ENCODE measurements at regions not wholly inside any gene's neighbourhood (a gene's known extent, or its start where the extent isn't known, plus 50 kb on each side); places are given as distances from the start of the nearest gene placed in this dataset.

DNA sequence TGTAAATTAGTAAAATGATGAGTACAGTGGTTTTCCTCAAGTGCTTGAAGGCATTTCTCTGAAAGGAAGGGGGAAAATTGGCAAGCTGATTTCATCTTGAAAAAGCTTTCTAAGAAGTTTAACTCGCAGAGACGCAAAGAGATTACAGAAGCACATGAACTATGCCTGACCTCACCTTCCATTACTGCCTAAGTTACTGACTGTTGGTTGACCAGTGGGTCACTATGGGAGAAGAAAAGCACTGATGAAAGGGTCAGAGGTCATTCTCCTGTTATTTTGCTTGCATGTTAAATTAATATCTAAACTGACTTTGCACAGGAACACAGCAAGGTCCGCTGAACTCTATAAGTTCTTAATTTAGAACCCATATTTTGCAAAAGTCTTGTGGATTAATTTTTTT, 225.6 kb downstream of the ARL4A start:
- H3K9me3 Mint-ChIP-seq = peaks cover 0 to 5% (median 0%) of the 10 kb centered on the region in 11 donors
- ChIA-PET POLR2A (no interaction called here), CTCF (no interaction called here)

DNA sequence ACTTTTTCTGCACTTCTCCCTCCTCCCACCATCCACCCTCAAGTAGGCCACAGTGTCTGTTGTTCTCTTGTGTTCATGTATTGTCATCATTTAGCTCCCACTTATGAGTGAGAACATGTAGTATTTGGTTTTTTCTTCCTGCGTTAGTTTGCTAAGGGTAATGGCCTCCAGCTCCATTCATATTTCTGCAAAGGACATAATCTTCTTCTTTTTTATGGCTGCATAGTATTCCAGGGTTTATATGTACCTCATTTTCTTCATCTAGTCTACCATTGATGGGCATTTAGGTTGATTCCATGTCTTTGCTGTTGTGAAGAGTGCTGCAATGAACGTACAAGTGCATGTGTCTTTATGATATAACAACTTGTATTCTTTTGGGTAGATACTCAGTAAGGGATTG, 230.4 kb downstream of the ARL4A start:
- DNase-seq (no peak), ATAC-seq (no peak)
- ChIA-PET POLR2A (no interaction called here), CTCF (no interaction called here)
- H3K4me3 ChIP-seq (ENCODE audit: low read length) = no peak overlapping the region
- no peak overlapping the region for H3K27ac Mint-ChIP-seq
- no peak overlapping the region for H3K4me3 Mint-ChIP-seq
- H3K4me1 ChIP-seq (ENCODE audit: control insufficient read depth in 2 of 2, insufficient read depth in 2 of 2, low read length in 2 of 2) = no peaks in the 10 kb centered on the region
- H3K9me3 ChIP-seq (ENCODE audit: control insufficient read depth in 2 of 3, low read length in 3 of 3) = no peaks in the 10 kb centered on the region
- H3K4me1 Mint-ChIP-seq = no peaks in the 10 kb centered on the region
- H3K36me3 Mint-ChIP-seq = no peaks in the 10 kb centered on the region
- intact Hi-C loops (cut with micrococcal nuclease) = no loop called here
- H3K9me3 Mint-ChIP-seq = peaks cover 0 to 5% (median 0%) of the 10 kb centered on the region in 11 donors
- no peaks in the 10 kb centered on the region for H3K36me3 ChIP-seq (ENCODE audit: control insufficient read depth in 2 of 3, insufficient read depth in 3 of 3, low read length in 3 of 3)
- peaks cover 2 to 19% (median 13%) of the 10 kb centered on the region in 5 donors for H3K27me3 Mint-ChIP-seq
- H3K27me3 ChIP-seq (ENCODE audit: control insufficient read depth in 2 of 2, insufficient read depth in 2 of 2, low read length in 2 of 2) = no peaks in the 10 kb centered on the region
- H3K27ac ChIP-seq (ENCODE audit: low read depth, low read length) = no peak overlapping the region

More for the DNA sequence above, 225.6 kb downstream of the ARL4A start:
- no peaks in the 10 kb centered on the region for H3K4me1 Mint-ChIP-seq
- H3K4me3 Mint-ChIP-seq = no peak overlapping the region
- intact Hi-C loops (cut with micrococcal nuclease) = no loop called here
- no peaks in the 10 kb centered on the region for H3K9me3 ChIP-seq (ENCODE audit: control insufficient read depth in 2 of 3, low read length in 3 of 3)
- H3K27ac ChIP-seq (ENCODE audit: low read depth, low read length) = no peak overlapping the region
- H3K27ac Mint-ChIP-seq = no peak overlapping the region
- no peaks in the 10 kb centered on the region for H3K4me1 ChIP-seq (ENCODE audit: control insufficient read depth in 2 of 2, insufficient read depth in 2 of 2, low read length in 2 of 2)
- no peak for ATAC-seq
- DNase-seq = no peak
- no peak overlapping the region for H3K4me3 ChIP-seq (ENCODE audit: low read length)
- H3K27me3 Mint-ChIP-seq = peaks cover 0 to 6% (median 4%) of the 10 kb centered on the region in 5 donors
- no peaks in the 10 kb centered on the region for H3K27me3 ChIP-seq (ENCODE audit: control insufficient read depth in 2 of 2, insufficient read depth in 2 of 2, low read length in 2 of 2)
- no peaks in the 10 kb centered on the region for H3K36me3 Mint-ChIP-seq
- H3K36me3 ChIP-seq (ENCODE audit: control insufficient read depth in 2 of 3, insufficient read depth in 3 of 3, low read length in 3 of 3) = no peaks in the 10 kb centered on the region

DNA sequence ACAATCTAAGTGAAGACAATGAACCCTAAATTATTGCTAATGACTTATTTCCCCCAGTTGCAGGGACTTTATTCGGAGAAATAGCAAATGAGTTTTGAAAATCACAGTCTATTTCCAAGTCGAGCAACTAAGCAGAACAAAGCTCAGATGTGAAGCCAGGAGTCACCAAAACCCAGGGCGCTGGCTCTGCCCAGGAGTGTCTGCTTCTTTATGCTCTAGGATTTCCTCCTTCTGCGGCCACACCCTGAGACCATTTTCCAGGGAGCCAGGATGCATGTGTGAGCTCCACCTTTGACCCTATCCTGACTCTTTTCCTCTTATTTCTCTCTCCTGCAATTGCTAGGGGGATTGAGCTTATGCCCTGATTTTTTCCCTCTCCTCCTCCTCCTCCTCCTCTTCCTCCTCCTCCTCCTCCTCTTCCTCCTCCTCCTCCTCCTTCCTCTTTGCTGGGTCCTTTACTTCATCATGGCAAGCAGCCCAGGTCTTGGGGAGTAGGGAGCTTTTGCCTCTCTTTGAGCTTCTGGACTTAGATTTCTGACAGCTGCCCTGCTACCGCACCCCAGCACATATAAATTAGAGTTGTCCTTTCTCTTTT, 234.4 kb downstream of the ARL4A start:
- Histone ChIP-seq H3K27ac (ENCODE audit: low read depth, low read length) (no peak overlapping the region), H3K9me3 (ENCODE audit: control insufficient read depth in 2 of 3, low read length in 3 of 3) (no peaks in the 10 kb centered on the region), H3K36me3 (ENCODE audit: control insufficient read depth in 2 of 3, insufficient read depth in 3 of 3, low read length in 3 of 3) (no peaks in the 10 kb centered on the region), H3K27me3 (ENCODE audit: control insufficient read depth in 2 of 2, insufficient read depth in 2 of 2, low read length in 2 of 2) (no peaks in the 10 kb centered on the region), H3K4me3 (ENCODE audit: low read length) (no peak overlapping the region), H3K4me1 (ENCODE audit: control insufficient read depth in 2 of 2, insufficient read depth in 2 of 2, low read length in 2 of 2) (no peaks in the 10 kb centered on the region)
- Mint-ChIP-seq H3K27ac (no peak overlapping the region), H3K36me3 (no peaks in the 10 kb centered on the region), H3K27me3 (peaks cover 3 to 22% (median 16%) of the 10 kb centered on the region in 5 donors), H3K4me1 (no peaks in the 10 kb centered on the region), H3K4me3 (no peak overlapping the region), H3K9me3 (peaks cover 0 to 5% (median 0%) of the 10 kb centered on the region in 11 donors)
- ChIA-PET POLR2A (no interaction called here), CTCF (no interaction called here)
- intact Hi-C loops (cut with micrococcal nuclease) = no loop called here
- ATAC-seq = no peak
- DNase-seq = no peak

DNA sequence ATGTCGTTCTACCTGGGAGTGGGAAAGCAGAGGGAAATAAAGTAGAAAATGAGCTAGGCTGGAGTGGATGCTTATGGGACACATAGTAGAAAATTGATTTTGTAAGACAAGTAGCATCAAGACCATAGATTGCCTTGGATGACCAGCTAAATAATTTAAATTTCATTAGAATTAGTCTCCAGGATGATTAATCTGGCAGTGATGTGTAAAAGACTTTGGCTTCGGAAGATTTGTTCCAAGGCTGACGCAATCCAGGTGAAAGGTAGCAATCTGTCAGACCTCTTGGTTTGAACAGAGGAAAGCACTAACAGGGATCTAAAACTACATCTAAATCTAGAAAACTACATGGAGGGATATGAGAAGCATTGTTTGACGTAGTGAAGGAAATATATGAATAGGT, 236.5 kb downstream of the ARL4A start:
- H3K27me3 ChIP-seq (ENCODE audit: control insufficient read depth in 2 of 2, insufficient read depth in 2 of 2, low read length in 2 of 2) = no peaks in the 10 kb centered on the region
- H3K36me3 ChIP-seq (ENCODE audit: control insufficient read depth in 2 of 3, insufficient read depth in 3 of 3, low read length in 3 of 3) = no peaks in the 10 kb centered on the region
- Mint-ChIP-seq H3K4me1 (no peaks in the 10 kb centered on the region), H3K9me3 (no peaks in the 10 kb centered on the region), H3K27me3 (peaks cover 3 to 26% (median 9%) of the 10 kb centered on the region in 5 donors), H3K27ac (no peak overlapping the region), H3K36me3 (no peaks in the 10 kb centered on the region), H3K4me3 (no peak overlapping the region)
- no peaks in the 10 kb centered on the region for H3K9me3 ChIP-seq (ENCODE audit: control insufficient read depth in 2 of 3, low read length in 3 of 3)
- no peak overlapping the region for H3K4me3 ChIP-seq (ENCODE audit: low read length)
- no peak for DNase-seq
- POLR2A ChIA-PET = no interaction called here
- intact Hi-C loops (cut with micrococcal nuclease) = no loop called here
- no peak for ATAC-seq
- H3K27ac ChIP-seq (ENCODE audit: low read depth, low read length) = no peak overlapping the region
- CTCF ChIA-PET = no interaction called here
- no peaks in the 10 kb centered on the region for H3K4me1 ChIP-seq (ENCODE audit: control insufficient read depth in 2 of 2, insufficient read depth in 2 of 2, low read length in 2 of 2)

DNA sequence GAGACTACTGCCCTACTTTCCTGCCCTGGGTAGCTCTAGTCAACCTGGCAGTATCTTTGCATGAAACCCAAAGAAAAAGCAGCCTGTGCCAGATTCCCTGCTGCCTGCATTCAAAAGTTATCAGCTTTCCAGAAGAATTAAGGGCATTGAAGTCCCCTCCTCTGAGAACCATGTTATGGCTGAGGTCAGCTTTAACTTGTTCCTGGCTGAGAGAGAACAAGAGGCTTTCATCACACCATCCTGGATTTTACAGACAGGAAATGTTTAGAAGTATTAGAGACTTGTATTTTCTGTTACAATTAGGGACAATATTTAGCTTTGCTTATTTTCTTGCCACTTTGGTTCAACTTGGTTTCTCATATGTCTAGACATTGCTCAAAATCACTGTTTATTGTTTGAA, 238.8 kb downstream of the ARL4A start:
- Histone ChIP-seq H3K27me3 (ENCODE audit: control insufficient read depth in 2 of 2, insufficient read depth in 2 of 2, low read length in 2 of 2) (no peaks in the 10 kb centered on the region), H3K9me3 (ENCODE audit: control insufficient read depth in 2 of 3, low read length in 3 of 3) (no peaks in the 10 kb centered on the region), H3K36me3 (ENCODE audit: control insufficient read depth in 2 of 3, insufficient read depth in 3 of 3, low read length in 3 of 3) (no peaks in the 10 kb centered on the region), H3K4me1 (ENCODE audit: control insufficient read depth in 2 of 2, insufficient read depth in 2 of 2, low read length in 2 of 2) (no peaks in the 10 kb centered on the region), H3K4me3 (ENCODE audit: low read length) (no peak overlapping the region), H3K27ac (ENCODE audit: low read depth, low read length) (no peak overlapping the region)
- CTCF ChIA-PET = no interaction called here
- no peaks in the 10 kb centered on the region for H3K4me1 Mint-ChIP-seq
- H3K27ac Mint-ChIP-seq = no peak overlapping the region
- POLR2A ChIA-PET = no interaction called here
- H3K36me3 Mint-ChIP-seq = no peaks in the 10 kb centered on the region
- no peaks in the 10 kb centered on the region for H3K9me3 Mint-ChIP-seq
- peaks cover 0 to 19% (median 9%) of the 10 kb centered on the region in 5 donors for H3K27me3 Mint-ChIP-seq
- intact Hi-C loops (cut with micrococcal nuclease) = no loop called here
- no peak for DNase-seq
- no peak for ATAC-seq
- no peak overlapping the region for H3K4me3 Mint-ChIP-seq

DNA sequence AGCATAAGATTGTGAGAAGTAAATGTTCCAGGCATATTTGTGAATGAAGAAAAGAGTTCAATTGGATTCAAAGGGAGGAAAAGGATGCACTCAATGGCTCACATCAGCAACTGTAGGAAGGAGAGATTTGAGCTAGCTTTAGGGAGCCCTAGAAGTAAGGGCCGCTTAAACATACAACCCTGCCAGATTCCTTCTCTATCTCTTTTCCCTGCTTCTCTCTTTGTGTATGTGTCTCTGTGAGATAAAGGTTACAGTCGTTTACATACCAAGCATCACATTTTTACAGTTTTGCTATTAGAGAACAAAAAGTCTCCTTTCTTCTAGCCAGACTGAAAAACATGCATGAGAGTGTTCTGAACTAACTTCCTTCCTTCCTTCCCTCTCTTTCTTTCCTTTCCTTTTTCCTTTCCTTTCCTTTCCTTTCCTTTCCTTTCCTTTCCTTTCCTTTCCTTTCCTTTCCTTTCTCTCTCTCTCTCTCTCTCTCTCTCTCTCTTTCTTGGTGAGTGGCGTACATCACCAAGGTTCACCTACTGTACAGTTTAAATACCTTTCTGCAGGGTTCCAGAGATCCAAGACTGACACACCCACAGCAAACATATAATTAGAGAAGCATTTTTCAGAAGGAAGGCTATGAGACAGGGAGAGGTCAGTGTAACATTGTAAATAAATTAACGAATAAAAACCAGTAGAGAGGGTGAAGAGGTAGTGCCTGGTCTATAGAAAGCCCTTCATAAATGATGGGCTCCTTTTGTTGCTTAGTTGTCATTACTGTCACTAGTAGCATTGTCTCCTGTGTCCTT, 240.4 kb downstream of the ARL4A start:
- no peak overlapping the region for H3K27ac Mint-ChIP-seq
- H3K9me3 ChIP-seq (ENCODE audit: control insufficient read depth in 2 of 3, low read length in 3 of 3) = no peaks in the 10 kb centered on the region
- H3K27me3 ChIP-seq (ENCODE audit: control insufficient read depth in 2 of 2, insufficient read depth in 2 of 2, low read length in 2 of 2) = no peaks in the 10 kb centered on the region
- H3K9me3 Mint-ChIP-seq = no peaks in the 10 kb centered on the region
- no peak for DNase-seq
- no peaks in the 10 kb centered on the region for H3K36me3 ChIP-seq (ENCODE audit: control insufficient read depth in 2 of 3, insufficient read depth in 3 of 3, low read length in 3 of 3)
- H3K27me3 Mint-ChIP-seq = peaks cover 0 to 12% (median 5%) of the 10 kb centered on the region in 5 donors
- CTCF ChIA-PET = no interaction called here
- H3K4me3 Mint-ChIP-seq = no peak overlapping the region
- intact Hi-C loops (cut with micrococcal nuclease) = no loop called here
- POLR2A ChIA-PET = no interaction called here
- ATAC-seq = no peak
- H3K4me1 ChIP-seq (ENCODE audit: control insufficient read depth in 2 of 2, insufficient read depth in 2 of 2, low read length in 2 of 2) = no peaks in the 10 kb centered on the region
- no peaks in the 10 kb centered on the region for H3K4me1 Mint-ChIP-seq
- H3K4me3 ChIP-seq (ENCODE audit: low read length) = no peak overlapping the region
- H3K27ac ChIP-seq (ENCODE audit: low read depth, low read length) = no peak overlapping the region
- H3K36me3 Mint-ChIP-seq = no peaks in the 10 kb centered on the region
